Left kidney (tissue), 1 donor: ENCODE measurements at regions not wholly inside any gene's neighbourhood (a gene's known extent, or its start where the extent isn't known, plus 50 kb on each side); places are given as distances from the start of the nearest gene placed in this dataset.
"Not testable (repeated sequence)": the region's sequence is repeated elsewhere in the genome, so short reads cannot be mapped to it uniquely, and the experiment has no call there.

Source experiments
- DNase-seq: peaks from one replicate; pipeline ENCODE4 v3.0.0-alpha.2; 2013

GRCh38 chr14:46596236-46596635 lies 55.3 kb downstream of the RPL10L start:
- DNase-seq: no peak

DNA sequence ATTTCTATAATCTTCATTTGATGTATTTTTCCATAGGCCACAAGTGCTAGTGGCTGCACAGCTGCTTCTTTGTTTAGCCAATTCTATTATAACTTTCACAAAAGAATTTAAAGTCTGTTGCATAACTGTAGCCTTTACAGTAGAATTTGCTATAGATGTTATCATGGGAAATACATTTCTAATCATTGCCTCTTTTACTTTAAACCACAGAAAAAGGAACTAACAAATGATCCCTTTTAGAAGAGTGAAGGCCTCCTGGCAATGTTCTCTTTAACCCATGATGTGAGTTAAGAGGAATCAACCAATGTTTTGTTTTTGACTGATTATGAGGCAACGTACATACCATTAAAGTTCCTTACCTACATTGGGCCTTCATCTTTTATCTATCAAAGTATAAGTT lies 68.8 kb downstream of the RPL10L start:
- DNase-seq: no peak

DNA sequence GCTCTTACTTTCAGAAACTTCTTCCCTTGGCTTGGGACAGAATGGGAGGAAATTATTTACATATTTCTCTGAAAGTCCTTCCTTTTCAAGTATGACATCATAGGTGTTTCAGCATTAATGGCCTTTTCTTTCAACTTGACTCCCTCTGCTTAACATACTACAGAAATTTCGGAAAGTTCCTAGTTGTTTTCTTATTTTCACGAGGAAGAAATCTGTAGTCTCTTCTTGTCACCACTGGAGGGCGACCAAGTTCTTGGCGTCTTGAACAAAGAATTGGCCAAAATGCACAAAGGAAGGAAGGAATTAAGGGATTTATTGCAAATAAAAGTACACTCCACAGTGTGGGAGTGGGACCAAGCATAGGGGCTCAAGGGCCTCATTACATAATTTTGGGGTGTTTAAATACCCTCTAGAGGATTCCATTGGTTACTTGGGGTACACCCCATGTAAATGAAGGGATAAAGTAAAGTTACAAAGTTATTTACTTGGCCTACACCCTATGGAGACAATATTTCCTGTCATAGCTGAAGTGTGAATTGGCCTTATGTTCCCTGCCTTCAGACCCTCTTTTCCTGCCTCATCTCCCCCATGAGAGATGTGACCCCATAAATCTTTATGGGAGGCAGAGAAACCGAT lies 70.4 kb downstream of the RPL10L start:
- DNase-seq: no peak

GRCh38 chr14:46574978-46575375 lies 76.6 kb downstream of the RPL10L start:
- no peak for DNase-seq

- DNase-seq: no peak
Measured at GRCh38 chr14:46574221-46574977, 77.2 kb downstream of the RPL10L start.

DNA sequence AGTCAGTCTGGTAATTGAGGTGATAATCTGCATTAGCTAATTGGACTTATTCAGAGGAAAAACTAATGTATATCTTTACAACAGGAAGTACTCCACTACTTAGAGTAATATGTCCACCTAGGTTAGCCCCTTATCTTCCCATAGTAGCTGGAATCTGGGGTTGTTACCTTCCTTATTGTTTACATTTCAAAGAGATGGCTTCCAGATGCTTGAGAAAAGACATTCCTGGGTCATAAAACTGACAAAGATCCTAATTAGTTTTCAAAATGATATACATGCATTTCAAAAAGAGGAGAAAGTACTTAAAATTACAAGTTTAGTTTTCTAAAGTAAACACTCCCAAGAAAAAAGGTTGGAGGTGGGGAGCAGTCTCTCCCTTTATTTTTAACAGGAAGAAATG lies 78.1 kb downstream of the RPL10L start:
- peak; percentile 33 for DNase-seq

DNA sequence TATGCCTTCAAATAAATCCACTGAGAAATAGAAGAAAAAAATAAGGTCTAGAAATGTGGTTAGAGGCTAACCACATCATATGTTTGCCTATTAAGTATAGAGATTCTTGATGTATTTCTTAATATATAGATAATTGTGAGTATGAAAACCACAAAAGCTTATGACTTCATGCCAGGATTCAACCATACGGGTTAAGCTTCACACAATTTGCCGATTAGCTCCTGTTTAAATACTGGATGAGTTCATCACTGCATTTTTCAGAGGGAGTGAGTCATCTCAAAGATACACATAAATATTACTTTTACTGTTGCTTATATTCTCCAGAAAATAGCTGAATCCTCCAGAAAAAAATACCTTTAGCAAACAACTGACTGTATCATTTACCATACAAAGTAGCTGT lies 79.6 kb downstream of the RPL10L start:
- no peak for DNase-seq

DNA sequence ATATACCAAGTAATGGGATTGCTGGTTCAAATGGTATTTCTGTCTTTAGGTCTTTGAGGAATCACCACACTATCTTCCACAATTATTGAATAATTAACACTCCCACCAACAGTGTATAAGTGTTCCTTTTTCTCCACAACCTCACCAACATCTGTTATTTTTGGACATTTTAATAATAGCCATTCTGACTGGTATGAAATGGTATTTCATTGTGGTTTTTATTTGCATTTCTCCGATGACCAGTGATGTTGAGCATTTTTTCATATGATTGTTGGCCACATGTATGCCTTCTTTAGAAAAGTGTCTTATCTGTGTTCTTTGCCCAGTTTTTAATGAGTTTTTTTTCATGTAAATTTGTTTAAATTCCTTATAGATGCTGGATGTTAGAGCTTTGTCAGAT lies 83.4 kb downstream of the RPL10L start:
- DNase-seq: not testable (repeated sequence)

DNA sequence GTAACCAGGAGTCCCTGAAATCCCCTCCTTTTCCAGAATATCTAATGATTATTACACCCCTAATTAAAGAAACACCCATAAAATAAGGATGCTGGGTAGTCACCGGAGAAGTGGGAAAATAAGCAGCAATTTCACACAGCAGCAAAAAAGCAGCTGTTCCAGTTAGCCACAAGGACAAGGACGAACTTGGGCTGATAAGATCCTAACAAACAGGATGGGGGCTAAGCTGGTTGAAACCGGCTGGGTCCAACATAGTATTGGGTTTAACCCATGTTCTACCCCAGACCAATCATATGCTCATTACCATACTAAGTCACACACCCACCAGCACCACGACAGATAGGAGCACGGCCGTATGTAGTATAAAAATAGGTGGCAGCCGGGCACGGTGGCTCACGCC lies 100.7 kb downstream of the RPL10L start:
- DNase-seq: no peak

GRCh38 chr14:46540986-46541385 lies 110.6 kb downstream of the RPL10L start:
- no peak for DNase-seq

DNA sequence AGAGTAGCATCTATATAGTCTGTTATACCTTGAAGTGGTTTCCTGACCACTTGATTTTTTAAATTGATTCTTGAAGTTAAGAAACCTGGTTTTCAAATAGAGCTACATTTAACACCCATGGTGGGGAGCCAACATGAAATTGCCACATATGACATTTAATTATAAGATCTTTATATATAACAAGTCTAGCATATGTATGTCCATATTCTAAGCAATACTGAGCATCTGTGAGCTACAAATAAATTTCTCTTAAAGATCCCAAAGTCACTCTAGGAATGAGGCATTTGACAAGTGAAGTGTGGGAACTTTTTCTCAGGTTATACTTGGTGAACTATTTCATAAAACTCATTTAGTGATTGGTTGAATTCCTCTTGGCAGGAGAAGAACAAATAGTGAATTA lies 132.5 kb downstream of the RPL10L start:
- DNase-seq: no peak

GRCh38 chr14:46508752-46509151 lies 142.8 kb downstream of the RPL10L start:
- DNase-seq: not testable (repeated sequence)

DNA sequence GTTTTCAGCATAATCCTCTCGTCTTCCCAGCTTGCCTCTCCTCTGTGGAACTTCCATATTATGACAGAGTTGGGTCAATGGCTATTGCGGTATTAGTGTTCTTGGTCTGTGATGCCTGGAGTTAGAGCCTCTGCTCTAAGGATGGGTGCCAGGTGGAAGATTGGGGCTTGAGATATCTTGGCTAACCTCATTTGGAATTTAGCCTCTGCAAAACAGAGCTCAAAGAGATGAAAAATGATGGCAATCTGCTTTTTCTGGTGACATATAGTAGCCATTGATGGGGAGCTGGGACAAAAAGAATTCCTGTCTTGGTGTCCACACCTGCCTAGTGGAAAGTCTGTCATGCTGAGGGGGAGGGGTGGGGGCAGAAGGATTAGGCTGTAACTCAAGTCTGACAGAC lies 152.1 kb downstream of the RPL10L start:
- no peak for DNase-seq

- DNase-seq: no peak
Measured at GRCh38 chr14:46496409-46496808, 155.2 kb downstream of the RPL10L start.

DNA sequence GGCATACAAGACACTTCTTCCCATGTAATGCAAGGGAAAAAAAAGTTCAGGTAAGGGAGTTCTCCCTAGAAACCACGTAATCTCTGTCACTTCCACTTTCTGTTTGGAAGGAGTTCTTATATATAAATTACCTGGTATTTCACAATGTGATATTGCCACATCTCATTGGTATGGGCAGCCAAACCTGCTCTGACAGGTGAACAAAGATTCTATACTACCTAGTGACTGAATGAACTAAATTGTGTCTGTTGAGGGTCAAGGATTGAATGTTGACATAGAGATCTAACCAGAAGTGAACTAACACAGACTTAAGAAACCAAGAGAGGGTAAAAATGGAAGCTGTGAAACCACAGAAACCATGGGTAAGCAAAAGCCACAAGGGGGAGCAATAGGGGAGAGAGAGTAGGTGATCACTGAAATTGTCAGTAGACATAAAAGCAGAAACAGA lies 161.3 kb downstream of the RPL10L start:
- no peak for DNase-seq

- DNase-seq: no peak
Measured at GRCh38 chr14:46488374-46488773, 163.2 kb downstream of the RPL10L start.

GRCh38 chr14:46487582-46488350 lies 163.8 kb downstream of the RPL10L start:
- DNase-seq: no peak

- DNase-seq: no peak
Measured at GRCh38 chr14:46482200-46482599, 169.4 kb downstream of the RPL10L start.

- no peak for DNase-seq
Measured at GRCh38 chr14:46480817-46481216, 170.8 kb downstream of the RPL10L start.

GRCh38 chr14:46472261-46472660 lies 179.3 kb downstream of the RPL10L start:
- no peak for DNase-seq

GRCh38 chr14:46464341-46464740 lies 187.2 kb downstream of the RPL10L start:
- DNase-seq: no peak

GRCh38 chr14:46451800-46452199 lies 199.8 kb downstream of the RPL10L start:
- DNase-seq: no peak

DNA sequence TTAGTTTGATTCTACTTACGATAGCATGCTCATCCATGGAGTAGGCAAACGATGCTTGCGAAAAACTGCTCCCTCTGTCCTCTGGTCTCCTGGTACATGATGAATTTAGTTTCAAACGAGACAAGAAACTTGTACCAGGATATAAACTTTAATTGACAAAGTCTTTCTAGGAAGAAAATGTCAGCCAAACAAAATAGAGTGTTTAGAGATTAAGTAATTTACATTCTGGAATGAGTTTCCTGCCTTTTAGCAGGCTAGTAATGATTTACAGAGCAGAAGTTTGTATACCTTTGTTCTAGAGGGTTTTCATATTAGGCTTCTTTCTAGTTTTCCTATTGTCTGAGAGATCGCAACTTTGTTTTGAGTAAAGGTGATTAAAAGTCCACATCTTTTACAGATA lies 206.9 kb downstream of the RPL10L start:
- DNase-seq: no peak
